ENCODE measurements at regions not wholly inside any gene's neighbourhood (a gene's known extent, or its start where the extent isn't known, plus 50 kb on each side); places are given as distances from the start of the nearest gene placed in this dataset.

GRCh38 chr9:75707191-75707590, 183.3 kb upstream of the PCSK5 start:
- WGBS, result 100% methylated on average over 2 of the region's 2 CpGs
- Histone ChIP-seq H3K27me3 (ENCODE audit: control insufficient read depth in 2 of 2, insufficient read depth in 1 of 2, low read length in 1 of 2) (no peaks in the 10 kb centered on the region), H3K9me3 (ENCODE audit: control insufficient read depth in 2 of 2, insufficient read depth in 1 of 2, low read length in 1 of 2) (no peaks in the 10 kb centered on the region), H3K36me3 (ENCODE audit: control insufficient read depth in 2 of 2, insufficient read depth in 2 of 2, low read length in 1 of 2) (no peaks in the 10 kb centered on the region), H3K4me1 (ENCODE audit: control insufficient read depth in 2 of 2, insufficient read depth in 2 of 2, low read length in 2 of 2) (no peaks in the 10 kb centered on the region), H3K4me3 (ENCODE audit: low read length in 2 of 2) (no peak overlapping the region), H3K27ac (ENCODE audit: low read depth in 1 of 2, low read length in 1 of 2) (no peak overlapping the region)
- no peak for DNase-seq (ENCODE audit: low read depth in 6 of 9, low spot score in 9 of 9)

GRCh38 chr9:75709698-75710097, 180.8 kb upstream of the PCSK5 start:
- Histone ChIP-seq H3K27ac (ENCODE audit: low read depth in 1 of 2, low read length in 1 of 2) (no peak overlapping the region), H3K4me1 (ENCODE audit: control insufficient read depth in 2 of 2, insufficient read depth in 2 of 2, low read length in 2 of 2) (no peaks in the 10 kb centered on the region), H3K36me3 (ENCODE audit: control insufficient read depth in 2 of 2, insufficient read depth in 2 of 2, low read length in 1 of 2) (no peaks in the 10 kb centered on the region), H3K9me3 (ENCODE audit: control insufficient read depth in 2 of 2, insufficient read depth in 1 of 2, low read length in 1 of 2) (no peaks in the 10 kb centered on the region), H3K4me3 (ENCODE audit: low read length in 2 of 2) (no peak overlapping the region), H3K27me3 (ENCODE audit: control insufficient read depth in 2 of 2, insufficient read depth in 1 of 2, low read length in 1 of 2) (no peaks in the 10 kb centered on the region)
- WGBS, result 62% methylated on average over 2 of the region's 2 CpGs
- no peak for DNase-seq (ENCODE audit: low read depth in 6 of 9, low spot score in 9 of 9)

- Histone ChIP-seq H3K9me3 (ENCODE audit: control insufficient read depth in 2 of 2, insufficient read depth in 1 of 2, low read length in 1 of 2) (no peaks in the 10 kb centered on the region), H3K36me3 (ENCODE audit: control insufficient read depth in 2 of 2, insufficient read depth in 2 of 2, low read length in 1 of 2) (no peaks in the 10 kb centered on the region), H3K4me1 (ENCODE audit: control insufficient read depth in 2 of 2, insufficient read depth in 2 of 2, low read length in 2 of 2) (no peaks in the 10 kb centered on the region), H3K4me3 (ENCODE audit: low read length in 2 of 2) (no peak overlapping the region), H3K27me3 (ENCODE audit: control insufficient read depth in 2 of 2, insufficient read depth in 1 of 2, low read length in 1 of 2) (no peaks in the 10 kb centered on the region), H3K27ac (ENCODE audit: low read depth in 1 of 2, low read length in 1 of 2) (peak overlapping the region in 1 of 2 donors; percentile 11)
- no peak for DNase-seq (ENCODE audit: low read depth in 6 of 9, low spot score in 9 of 9)
These were observed 177.8 kb upstream of the PCSK5 start for GRCh38 chr9:75712700-75713099.

GRCh38 chr9:75713335-75713734, 177.1 kb upstream of the PCSK5 start:
- Histone ChIP-seq H3K4me1 (ENCODE audit: control insufficient read depth in 2 of 2, insufficient read depth in 2 of 2, low read length in 2 of 2) (no peaks in the 10 kb centered on the region), H3K4me3 (ENCODE audit: low read length in 2 of 2) (no peak overlapping the region), H3K27me3 (ENCODE audit: control insufficient read depth in 2 of 2, insufficient read depth in 1 of 2, low read length in 1 of 2) (no peaks in the 10 kb centered on the region), H3K27ac (ENCODE audit: low read depth in 1 of 2, low read length in 1 of 2) (peak overlapping the region in 1 of 2 donors; percentile 11), H3K9me3 (ENCODE audit: control insufficient read depth in 2 of 2, insufficient read depth in 1 of 2, low read length in 1 of 2) (no peaks in the 10 kb centered on the region), H3K36me3 (ENCODE audit: control insufficient read depth in 2 of 2, insufficient read depth in 2 of 2, low read length in 1 of 2) (no peaks in the 10 kb centered on the region)
- no peak for DNase-seq (ENCODE audit: low read depth in 6 of 9, low spot score in 9 of 9)
- 93% methylated on average over 4 of the region's 4 CpGs for WGBS

GRCh38 chr9:75715360-75715759, 175.1 kb upstream of the PCSK5 start:
- Histone ChIP-seq H3K4me1 (ENCODE audit: control insufficient read depth in 2 of 2, insufficient read depth in 2 of 2, low read length in 2 of 2) (no peaks in the 10 kb centered on the region), H3K9me3 (ENCODE audit: control insufficient read depth in 2 of 2, insufficient read depth in 1 of 2, low read length in 1 of 2) (no peaks in the 10 kb centered on the region), H3K4me3 (ENCODE audit: low read length in 2 of 2) (no peak overlapping the region), H3K27ac (ENCODE audit: low read depth in 1 of 2, low read length in 1 of 2) (no peak overlapping the region), H3K27me3 (ENCODE audit: control insufficient read depth in 2 of 2, insufficient read depth in 1 of 2, low read length in 1 of 2) (no peaks in the 10 kb centered on the region), H3K36me3 (ENCODE audit: control insufficient read depth in 2 of 2, insufficient read depth in 2 of 2, low read length in 1 of 2) (no peaks in the 10 kb centered on the region)
- WGBS, result 95% methylated on average over 3 of the region's 3 CpGs
- DNase-seq (ENCODE audit: low read depth in 6 of 9, low spot score in 9 of 9), result no peak

GRCh38 chr9:75718677-75719076, 171.8 kb upstream of the PCSK5 start:
- no peak for DNase-seq (ENCODE audit: low read depth in 6 of 9, low spot score in 9 of 9)
- 90% methylated on average over 2 of the region's 2 CpGs for WGBS
- no peaks in the 10 kb centered on the region for H3K4me1 ChIP-seq (ENCODE audit: control insufficient read depth in 2 of 2, insufficient read depth in 2 of 2, low read length in 2 of 2)
- no peak overlapping the region for H3K4me3 ChIP-seq (ENCODE audit: low read length in 2 of 2)
- H3K27ac ChIP-seq (ENCODE audit: low read depth in 1 of 2, low read length in 1 of 2), result no peak overlapping the region
- H3K27me3 ChIP-seq (ENCODE audit: control insufficient read depth in 2 of 2, insufficient read depth in 1 of 2, low read length in 1 of 2), result no peaks in the 10 kb centered on the region
- H3K36me3 ChIP-seq (ENCODE audit: control insufficient read depth in 2 of 2, insufficient read depth in 2 of 2, low read length in 1 of 2), result no peaks in the 10 kb centered on the region
- H3K9me3 ChIP-seq (ENCODE audit: control insufficient read depth in 2 of 2, insufficient read depth in 1 of 2, low read length in 1 of 2), result no peaks in the 10 kb centered on the region

GRCh38 chr9:75728391-75728790, 162.1 kb upstream of the PCSK5 start:
- Histone ChIP-seq H3K4me1 (ENCODE audit: control insufficient read depth in 2 of 2, insufficient read depth in 2 of 2, low read length in 2 of 2) (no peaks in the 10 kb centered on the region), H3K4me3 (ENCODE audit: low read length in 2 of 2) (no peak overlapping the region), H3K9me3 (ENCODE audit: control insufficient read depth in 2 of 2, insufficient read depth in 1 of 2, low read length in 1 of 2) (no peaks in the 10 kb centered on the region), H3K36me3 (ENCODE audit: control insufficient read depth in 2 of 2, insufficient read depth in 2 of 2, low read length in 1 of 2) (no peaks in the 10 kb centered on the region), H3K27me3 (ENCODE audit: control insufficient read depth in 2 of 2, insufficient read depth in 1 of 2, low read length in 1 of 2) (no peaks in the 10 kb centered on the region), H3K27ac (ENCODE audit: low read depth in 1 of 2, low read length in 1 of 2) (no peak overlapping the region)
- no peak for DNase-seq (ENCODE audit: low read depth in 6 of 9, low spot score in 9 of 9)
- 91% methylated on average over 1 of the region's 1 CpG for WGBS

- WGBS, result 79% methylated on average over 3 of the region's 3 CpGs
- Histone ChIP-seq H3K27ac (ENCODE audit: low read depth in 1 of 2, low read length in 1 of 2) (no peak overlapping the region), H3K4me1 (ENCODE audit: control insufficient read depth in 2 of 2, insufficient read depth in 2 of 2, low read length in 2 of 2) (no peaks in the 10 kb centered on the region), H3K27me3 (ENCODE audit: control insufficient read depth in 2 of 2, insufficient read depth in 1 of 2, low read length in 1 of 2) (no peaks in the 10 kb centered on the region), H3K9me3 (ENCODE audit: control insufficient read depth in 2 of 2, insufficient read depth in 1 of 2, low read length in 1 of 2) (no peaks in the 10 kb centered on the region), H3K36me3 (ENCODE audit: control insufficient read depth in 2 of 2, insufficient read depth in 2 of 2, low read length in 1 of 2) (no peaks in the 10 kb centered on the region), H3K4me3 (ENCODE audit: low read length in 2 of 2) (no peak overlapping the region)
- DNase-seq (ENCODE audit: low read depth in 6 of 9, low spot score in 9 of 9), result no peak
These were observed 155.7 kb upstream of the PCSK5 start for GRCh38 chr9:75734802-75735201.

- no peak for DNase-seq (ENCODE audit: low read depth in 6 of 9, low spot score in 9 of 9)
- Histone ChIP-seq H3K27ac (ENCODE audit: low read depth in 1 of 2, low read length in 1 of 2) (no peak overlapping the region), H3K36me3 (ENCODE audit: control insufficient read depth in 2 of 2, insufficient read depth in 2 of 2, low read length in 1 of 2) (no peaks in the 10 kb centered on the region), H3K9me3 (ENCODE audit: control insufficient read depth in 2 of 2, insufficient read depth in 1 of 2, low read length in 1 of 2) (no peaks in the 10 kb centered on the region), H3K27me3 (ENCODE audit: control insufficient read depth in 2 of 2, insufficient read depth in 1 of 2, low read length in 1 of 2) (no peaks in the 10 kb centered on the region), H3K4me3 (ENCODE audit: low read length in 2 of 2) (no peak overlapping the region), H3K4me1 (ENCODE audit: control insufficient read depth in 2 of 2, insufficient read depth in 2 of 2, low read length in 2 of 2) (no peaks in the 10 kb centered on the region)
- 75% methylated on average over 4 of the region's 4 CpGs for whole genome bisulfite sequencing
These were observed 150.4 kb upstream of the PCSK5 start for GRCh38 chr9:75739884-75740611.
